GM21447 (cell line): ENCODE measurements at regions not wholly inside any gene's neighbourhood (a gene's known extent, or its start where the extent isn't known, plus 50 kb on each side); places are given as distances from the start of the nearest gene placed in this dataset.

Experiments
- ATAC-seq: cut with Tn5 transposase; IDR thresholded peaks from one replicate; pipeline ENCODE4 v1.9.1; 2021; ENCODE audit not compliant: unreplicated experiment

DNA sequence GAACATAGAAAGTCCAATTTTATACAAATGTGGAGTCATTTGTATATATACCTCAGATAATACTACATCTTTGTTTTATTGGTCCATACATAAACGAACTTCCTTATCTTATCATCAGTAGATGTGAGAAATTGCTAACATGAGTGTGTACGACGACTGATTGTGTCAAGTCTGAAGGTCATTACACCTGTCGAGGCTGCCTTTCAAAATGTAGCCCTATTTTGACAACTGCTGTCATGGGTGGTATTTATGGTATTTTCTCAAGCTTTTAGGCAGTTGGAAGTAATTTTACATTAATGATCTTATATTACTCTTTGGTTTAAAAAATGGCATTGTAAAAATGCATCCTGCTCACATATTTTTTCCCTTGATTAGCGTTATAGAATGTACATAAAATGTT lies 183.7 kb upstream of the DNAJC19 start:
- ATAC-seq, result no peak

DNA sequence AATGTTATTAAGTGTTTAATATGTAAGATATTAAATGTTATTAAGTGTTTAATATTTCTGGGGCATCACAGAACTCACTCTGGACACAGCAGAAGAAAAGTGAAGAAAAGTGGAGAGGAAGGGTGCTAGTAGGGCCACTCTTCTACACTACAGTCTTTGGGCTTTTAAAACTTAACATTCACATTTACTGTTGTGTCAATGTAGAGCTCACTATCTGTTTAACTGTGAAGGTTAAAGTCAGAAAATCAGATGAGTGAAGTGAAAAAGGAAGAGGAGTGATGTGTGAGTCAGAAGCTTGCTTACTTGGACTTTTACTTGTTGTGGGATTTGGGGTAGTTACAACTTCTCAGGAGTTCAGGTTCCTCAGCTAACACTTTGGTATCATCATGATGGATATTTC lies 145.3 kb upstream of the DNAJC19 start:
- ATAC-seq, result no peak

- ATAC-seq, result no peak
Measured at GRCh38 chr3:181133832-181134231, 144.3 kb upstream of the DNAJC19 start.

GRCh38 chr3:181105646-181106045 lies 116.1 kb upstream of the DNAJC19 start:
- ATAC-seq, result no peak

DNA sequence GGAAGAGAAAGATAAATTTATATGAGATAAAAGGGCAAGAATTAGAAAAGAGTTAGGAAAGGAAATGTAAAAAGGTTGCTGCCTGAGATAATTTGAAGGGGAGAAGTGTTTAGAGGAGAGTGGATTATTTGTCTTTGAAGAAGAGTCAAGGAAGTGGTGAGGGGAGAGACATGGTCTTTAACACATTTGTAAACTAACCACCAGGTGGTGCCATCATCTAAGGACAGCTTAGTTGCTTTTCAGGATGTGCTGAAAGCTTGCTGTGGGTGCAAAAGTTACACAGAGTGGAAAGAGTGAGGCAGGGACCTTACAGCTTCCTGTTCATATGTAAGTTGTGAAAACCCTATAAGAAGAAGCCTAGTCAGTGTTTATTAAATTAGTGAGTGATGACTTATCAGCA lies 114.1 kb upstream of the DNAJC19 start:
- peak; percentile 73 for ATAC-seq

DNA sequence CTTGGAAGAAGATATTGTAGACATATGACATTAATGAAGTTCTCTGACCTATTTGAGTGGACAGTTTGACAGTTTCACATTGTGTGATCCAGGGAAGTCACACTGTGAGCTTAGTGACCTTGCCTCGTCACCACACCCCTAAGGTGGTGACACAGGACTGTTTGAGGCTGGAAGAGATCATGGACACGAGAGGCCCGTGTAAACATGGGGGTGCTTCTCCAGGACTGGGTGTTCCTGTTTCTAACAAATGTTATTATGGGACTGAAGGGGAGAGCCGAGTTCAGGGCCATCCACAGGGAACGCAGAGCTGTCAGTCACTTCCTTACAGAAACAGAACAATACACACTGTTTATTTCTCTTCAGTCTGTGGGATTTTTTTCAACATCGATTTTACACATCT lies 96.5 kb upstream of the DNAJC19 start:
- ATAC-seq, result no peak

DNA sequence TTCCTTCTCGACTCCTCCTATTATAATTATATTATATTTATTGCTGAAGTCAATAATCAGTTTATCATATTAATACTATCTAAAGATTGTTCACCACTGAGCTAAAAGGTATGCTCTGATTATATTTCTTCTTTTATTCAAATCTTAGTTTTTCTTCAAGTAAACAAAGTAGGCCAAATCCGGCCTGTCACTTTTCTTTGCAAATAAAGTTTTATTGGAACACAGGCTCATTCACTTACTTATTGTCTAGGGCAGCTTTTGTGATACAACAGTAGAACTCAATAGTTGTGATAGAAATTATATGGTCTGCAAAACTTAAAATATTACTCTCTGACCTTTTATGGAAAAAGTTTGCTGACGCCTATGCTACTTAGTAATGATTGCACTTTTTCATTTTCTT lies 92.4 kb upstream of the DNAJC19 start:
- no peak for ATAC-seq

- ATAC-seq, result no peak
Measured at GRCh38 chr3:181076558-181076957, 87.0 kb upstream of the DNAJC19 start.

DNA sequence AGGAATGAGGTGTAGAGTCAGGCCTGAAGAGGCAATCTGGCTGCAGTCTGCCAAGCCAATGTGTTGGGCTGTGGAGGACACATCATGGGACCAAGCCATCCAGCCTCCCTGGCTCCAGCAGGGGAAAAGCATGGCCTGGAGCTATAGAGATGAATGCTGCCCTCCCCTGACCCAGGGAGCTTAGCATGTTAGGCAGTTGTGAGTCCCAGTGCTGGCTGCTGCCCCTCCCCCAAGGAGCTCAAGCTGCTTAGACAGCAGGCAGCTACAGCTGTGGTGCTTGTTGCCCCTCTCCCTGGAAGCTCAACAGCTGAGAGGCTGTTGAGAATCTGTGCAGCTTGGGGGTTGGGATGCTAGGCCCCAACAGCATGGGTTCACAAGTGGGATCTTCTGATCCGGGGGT lies 85.6 kb upstream of the DNAJC19 start:
- no peak for ATAC-seq

GRCh38 chr3:181066143-181067087 lies 76.9 kb upstream of the DNAJC19 start:
- ATAC-seq, result no peak

GRCh38 chr3:181056136-181056732 lies 66.7 kb upstream of the DNAJC19 start:
- ATAC-seq, result no peak

DNA sequence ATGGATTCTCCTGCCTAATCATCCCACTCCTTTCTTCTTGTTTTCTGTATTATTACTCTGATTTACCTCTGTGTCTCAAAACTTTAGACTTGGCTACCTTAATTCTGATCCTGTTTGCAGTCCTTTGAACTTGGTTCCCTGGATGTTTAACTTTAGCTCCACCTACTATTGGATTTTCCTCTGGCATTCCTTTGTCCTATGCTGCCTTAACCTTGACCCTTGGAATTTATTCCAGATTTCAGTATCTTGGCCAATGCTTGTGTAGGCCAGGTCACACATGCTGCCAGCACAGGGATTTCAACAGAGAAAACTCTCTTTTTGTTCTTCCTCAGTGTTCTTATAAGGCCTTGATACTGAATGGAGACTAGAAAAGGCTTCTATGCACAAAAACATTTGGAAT lies 65.0 kb upstream of the DNAJC19 start:
- no peak for ATAC-seq

DNA sequence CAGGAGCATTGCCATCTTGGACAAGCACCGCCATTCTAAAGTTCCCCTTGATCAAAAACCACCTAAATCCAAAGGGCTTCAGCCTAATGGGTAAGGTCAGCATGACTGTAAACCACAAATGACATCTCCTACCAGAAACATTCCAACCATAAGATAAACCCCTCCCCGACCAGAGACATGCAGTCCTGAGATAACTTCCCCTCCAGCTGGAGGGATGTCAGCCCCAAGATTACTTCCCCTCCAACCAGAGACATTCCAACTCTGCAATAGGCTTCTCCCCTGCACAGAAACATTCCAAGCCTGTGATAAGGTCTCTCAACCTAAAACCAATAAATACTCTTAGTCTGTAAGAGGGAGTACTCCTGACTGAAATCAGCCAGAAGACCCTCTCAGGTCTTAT lies 62.7 kb upstream of the DNAJC19 start:
- no peak for ATAC-seq

- no peak for ATAC-seq
Measured at GRCh38 chr3:181050738-181051137, 61.2 kb upstream of the DNAJC19 start.

DNA sequence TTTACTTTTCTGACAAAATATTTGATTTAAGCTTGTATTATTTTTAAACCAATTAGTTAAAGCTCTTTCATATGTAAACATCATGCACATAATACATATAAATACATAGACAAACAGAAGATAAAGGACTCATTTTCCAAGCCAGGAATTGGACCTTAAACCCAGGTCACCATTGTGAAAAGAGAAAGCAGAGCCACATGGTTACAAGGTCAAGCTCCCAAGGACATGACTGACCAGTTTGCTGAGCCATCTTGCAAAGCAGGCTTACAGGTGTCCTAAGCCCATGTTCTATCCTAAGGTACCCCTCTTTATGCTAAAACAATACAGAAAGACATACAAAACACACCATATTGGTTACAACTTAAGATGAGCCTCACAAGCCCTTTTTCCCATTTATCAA lies 50.5 kb upstream of the DNAJC19 start:
- ATAC-seq, result no peak
